ENCODE measurements at regions not wholly inside any gene's neighbourhood (a gene's known extent, or its start where the extent isn't known, plus 50 kb on each side); places are given as distances from the start of the nearest gene placed in this dataset.

DNA sequence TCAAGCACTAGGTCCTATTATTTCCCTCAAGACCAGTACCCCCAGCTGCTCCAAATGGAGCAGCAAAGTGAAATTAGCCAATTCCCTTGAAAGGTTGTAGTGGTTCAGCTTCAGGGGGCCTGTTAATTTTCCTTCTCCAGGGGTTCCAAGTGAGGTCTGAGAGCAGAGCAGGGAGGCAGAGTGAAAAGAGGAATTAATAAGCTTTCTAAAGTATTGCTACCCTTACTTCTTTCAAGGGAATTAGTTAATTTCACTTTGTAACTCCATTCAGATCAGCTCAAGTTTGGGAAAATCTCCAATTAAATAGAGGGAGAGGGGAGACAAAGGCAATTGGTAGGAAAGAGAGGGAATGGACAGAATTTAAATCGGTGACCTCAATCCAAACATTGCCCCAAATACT, 78.7 kb upstream of the SLC7A11 start:
- no peaks in the 10 kb centered on the region for H3K27me3 Mint-ChIP-seq (ENCODE audit: unreplicated experiment)

DNA sequence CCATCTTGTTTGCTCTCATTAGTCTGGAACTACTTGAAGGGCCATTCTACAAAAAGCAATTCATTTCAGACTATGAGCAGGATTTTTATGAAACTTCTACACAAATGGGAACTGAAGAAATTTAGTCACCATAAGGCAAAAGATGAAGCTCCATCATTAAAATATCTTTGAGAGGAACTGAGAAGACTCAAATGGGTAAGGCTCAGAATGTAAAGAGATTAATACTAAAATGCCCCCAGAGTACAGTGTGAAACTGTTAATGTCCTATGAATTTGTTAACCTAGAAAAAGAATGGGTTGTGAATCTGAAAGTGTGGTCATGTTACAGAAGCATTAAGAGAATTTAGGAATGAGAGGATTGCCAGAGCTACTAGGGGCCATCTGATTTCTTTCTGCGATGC, 77.9 kb upstream of the SLC7A11 start:
- Mint-ChIP-seq H3K4me1 (ENCODE audit: unreplicated experiment) (no peaks in the 10 kb centered on the region), H3K9me3 (ENCODE audit: unreplicated experiment) (no peaks in the 10 kb centered on the region), H3K27ac (ENCODE audit: unreplicated experiment) (no peak overlapping the region), H3K36me3 (ENCODE audit: unreplicated experiment) (no peaks in the 10 kb centered on the region), H3K4me3 (ENCODE audit: unreplicated experiment) (no peak overlapping the region), H3K27me3 (ENCODE audit: unreplicated experiment) (no peaks in the 10 kb centered on the region)
- DNase-seq (ENCODE audit: extremely low spot score, unreplicated experiment), result no peak
- TF ChIP-seq, protein P1, sequence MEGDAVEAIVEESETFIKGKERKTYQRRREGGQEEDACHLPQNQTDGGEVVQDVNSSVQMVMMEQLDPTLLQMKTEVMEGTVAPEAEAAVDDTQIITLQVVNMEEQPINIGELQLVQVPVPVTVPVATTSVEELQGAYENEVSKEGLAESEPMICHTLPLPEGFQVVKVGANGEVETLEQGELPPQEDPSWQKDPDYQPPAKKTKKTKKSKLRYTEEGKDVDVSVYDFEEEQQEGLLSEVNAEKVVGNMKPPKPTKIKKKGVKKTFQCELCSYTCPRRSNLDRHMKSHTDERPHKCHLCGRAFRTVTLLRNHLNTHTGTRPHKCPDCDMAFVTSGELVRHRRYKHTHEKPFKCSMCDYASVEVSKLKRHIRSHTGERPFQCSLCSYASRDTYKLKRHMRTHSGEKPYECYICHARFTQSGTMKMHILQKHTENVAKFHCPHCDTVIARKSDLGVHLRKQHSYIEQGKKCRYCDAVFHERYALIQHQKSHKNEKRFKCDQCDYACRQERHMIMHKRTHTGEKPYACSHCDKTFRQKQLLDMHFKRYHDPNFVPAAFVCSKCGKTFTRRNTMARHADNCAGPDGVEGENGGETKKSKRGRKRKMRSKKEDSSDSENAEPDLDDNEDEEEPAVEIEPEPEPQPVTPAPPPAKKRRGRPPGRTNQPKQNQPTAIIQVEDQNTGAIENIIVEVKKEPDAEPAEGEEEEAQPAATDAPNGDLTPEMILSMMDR (IDR thresholded peaks at IDR 0.05), result no peak

More for the DNA sequence above, 78.7 kb upstream of the SLC7A11 start:
- no peaks in the 10 kb centered on the region for H3K4me1 Mint-ChIP-seq (ENCODE audit: unreplicated experiment)
- no peak for DNase-seq (ENCODE audit: extremely low spot score, unreplicated experiment)
- H3K27ac Mint-ChIP-seq (ENCODE audit: unreplicated experiment), result no peak overlapping the region
- no peaks in the 10 kb centered on the region for H3K9me3 Mint-ChIP-seq (ENCODE audit: unreplicated experiment)
- H3K4me3 Mint-ChIP-seq (ENCODE audit: unreplicated experiment), result no peak overlapping the region
- TF ChIP-seq, protein P1 (IDR thresholded peaks at IDR 0.05), result no peak
- H3K36me3 Mint-ChIP-seq (ENCODE audit: unreplicated experiment), result no peaks in the 10 kb centered on the region

GRCh38 chr4:138317175-138317748, 75.1 kb upstream of the SLC7A11 start:
- no peaks in the 10 kb centered on the region for H3K27me3 Mint-ChIP-seq (ENCODE audit: unreplicated experiment)
- peaks cover 9% of the 10 kb centered on the region for H3K4me1 Mint-ChIP-seq (ENCODE audit: unreplicated experiment)
- H3K36me3 Mint-ChIP-seq (ENCODE audit: unreplicated experiment), result peaks cover 2% of the 10 kb centered on the region
- no peak overlapping the region for H3K27ac Mint-ChIP-seq (ENCODE audit: unreplicated experiment)
- H3K4me3 Mint-ChIP-seq (ENCODE audit: unreplicated experiment), result no peak overlapping the region
- DNase-seq (ENCODE audit: extremely low spot score, unreplicated experiment), result no peak
- TF ChIP-seq, protein P1 (IDR thresholded peaks at IDR 0.05), result no peak
- peaks cover 4% of the 10 kb centered on the region for H3K9me3 Mint-ChIP-seq (ENCODE audit: unreplicated experiment)

- peaks cover 4% of the 10 kb centered on the region for H3K9me3 Mint-ChIP-seq (ENCODE audit: unreplicated experiment)
- peaks cover 49% of the 10 kb centered on the region for H3K4me1 Mint-ChIP-seq (ENCODE audit: unreplicated experiment)
- no peak for DNase-seq (ENCODE audit: extremely low spot score, unreplicated experiment)
- H3K27me3 Mint-ChIP-seq (ENCODE audit: unreplicated experiment), result no peaks in the 10 kb centered on the region
- no peak overlapping the region for H3K27ac Mint-ChIP-seq (ENCODE audit: unreplicated experiment)
- peaks cover 2% of the 10 kb centered on the region for H3K36me3 Mint-ChIP-seq (ENCODE audit: unreplicated experiment)
- no peak overlapping the region for H3K4me3 Mint-ChIP-seq (ENCODE audit: unreplicated experiment)
- TF ChIP-seq, protein P1 (IDR thresholded peaks at IDR 0.05), result no peak
These were observed 70.4 kb upstream of the SLC7A11 start for GRCh38 chr4:138312536-138312911.

GRCh38 chr4:138311771-138312535, 69.8 kb upstream of the SLC7A11 start:
- Mint-ChIP-seq H3K9me3 (ENCODE audit: unreplicated experiment) (peaks cover 4% of the 10 kb centered on the region), H3K4me3 (ENCODE audit: unreplicated experiment) (no peak overlapping the region), H3K27ac (ENCODE audit: unreplicated experiment) (peak overlapping the region; percentile 77), H3K4me1 (ENCODE audit: unreplicated experiment) (peaks cover 49% of the 10 kb centered on the region), H3K27me3 (ENCODE audit: unreplicated experiment) (no peaks in the 10 kb centered on the region), H3K36me3 (ENCODE audit: unreplicated experiment) (peaks cover 2% of the 10 kb centered on the region)
- TF ChIP-seq, protein P1 (IDR thresholded peaks at IDR 0.05), result no peak
- DNase-seq (ENCODE audit: extremely low spot score, unreplicated experiment), result no peak
